ENCODE measurements at regions not wholly inside any gene's neighbourhood (a gene's known extent, or its start where the extent isn't known, plus 50 kb on each side); places are given as distances from the start of the nearest gene placed in this dataset.

GRCh38 chr4:126851391-126851790 is 781.4 kb upstream of the INTU start:
- no peaks in the 10 kb centered on the region for H3K9me3 ChIP-seq (ENCODE audit: control insufficient read depth in 4 of 4, insufficient read depth in 3 of 4, low read length in 3 of 4)
- H3K4me1 ChIP-seq (ENCODE audit: control insufficient read depth in 5 of 5, insufficient read depth in 5 of 5, low read length in 5 of 5), result no peaks in the 10 kb centered on the region
- no peak for TF ChIP-seq CTCF (IDR thresholded peaks at IDR 0.05; ENCODE audit: control extremely low read depth, extremely low read depth)
- H3K27me3 ChIP-seq (ENCODE audit: control insufficient read depth in 3 of 3, insufficient read depth in 3 of 3, low read length in 2 of 3), result no peaks in the 10 kb centered on the region
- DNase-seq (no peak), ATAC-seq (ENCODE audit: insufficient read depth, low FRiP score) (no peak)
- no peak overlapping the region for H3K27ac ChIP-seq (ENCODE audit: low read depth in 1 of 2, low read length in 1 of 2)
- H3K9ac ChIP-seq (ENCODE audit: insufficient read depth in 1 of 2, low read length in 2 of 2), result no peak overlapping the region
- H3K4me3 ChIP-seq, result no peak overlapping the region
- WGBS, 2 donors, result 80 to 88% methylated on average over 1 of the region's 1 CpG
- H3K36me3 ChIP-seq (ENCODE audit: control insufficient read depth in 4 of 4, insufficient read depth in 4 of 4, low read length in 4 of 4), result no peaks in the 10 kb centered on the region

GRCh38 chr4:126853715-126854114 is 779.0 kb upstream of the INTU start:
- no peak overlapping the region for H3K9ac ChIP-seq (ENCODE audit: insufficient read depth in 1 of 2, low read length in 2 of 2)
- no peaks in the 10 kb centered on the region for H3K36me3 ChIP-seq (ENCODE audit: control insufficient read depth in 4 of 4, insufficient read depth in 4 of 4, low read length in 4 of 4)
- no peak for TF ChIP-seq CTCF (IDR thresholded peaks at IDR 0.05; ENCODE audit: control extremely low read depth, extremely low read depth)
- no peak overlapping the region for H3K4me3 ChIP-seq
- no peaks in the 10 kb centered on the region for H3K9me3 ChIP-seq (ENCODE audit: control insufficient read depth in 4 of 4, insufficient read depth in 3 of 4, low read length in 3 of 4)
- ATAC-seq (ENCODE audit: insufficient read depth, low FRiP score) (no peak), DNase-seq (no peak)
- no peak overlapping the region for H3K27ac ChIP-seq (ENCODE audit: low read depth in 1 of 2, low read length in 1 of 2)
- H3K27me3 ChIP-seq (ENCODE audit: control insufficient read depth in 3 of 3, insufficient read depth in 3 of 3, low read length in 2 of 3), result no peaks in the 10 kb centered on the region
- H3K4me1 ChIP-seq (ENCODE audit: control insufficient read depth in 5 of 5, insufficient read depth in 5 of 5, low read length in 5 of 5), result no peaks in the 10 kb centered on the region

GRCh38 chr4:126856906-126857305 is 775.9 kb upstream of the INTU start:
- DNase-seq (no peak), ATAC-seq (ENCODE audit: insufficient read depth, low FRiP score) (no peak)
- Histone ChIP-seq H3K4me1 (ENCODE audit: control insufficient read depth in 5 of 5, insufficient read depth in 5 of 5, low read length in 5 of 5) (no peaks in the 10 kb centered on the region), H3K9ac (ENCODE audit: insufficient read depth in 1 of 2, low read length in 2 of 2) (no peak overlapping the region), H3K36me3 (ENCODE audit: control insufficient read depth in 4 of 4, insufficient read depth in 4 of 4, low read length in 4 of 4) (no peaks in the 10 kb centered on the region), H3K27ac (ENCODE audit: low read depth in 1 of 2, low read length in 1 of 2) (no peak overlapping the region), H3K9me3 (ENCODE audit: control insufficient read depth in 4 of 4, insufficient read depth in 3 of 4, low read length in 3 of 4) (peaks cover 0 to 3% (median 1%) of the 10 kb centered on the region in 4 donors), H3K27me3 (ENCODE audit: control insufficient read depth in 3 of 3, insufficient read depth in 3 of 3, low read length in 2 of 3) (no peaks in the 10 kb centered on the region), H3K4me3 (no peak overlapping the region)
- no peak for TF ChIP-seq CTCF (IDR thresholded peaks at IDR 0.05; ENCODE audit: control extremely low read depth, extremely low read depth)
- 82 to 86% methylated on average over 3 of the region's 3 CpGs for WGBS, 2 donors

GRCh38 chr4:126859314-126859713 is 773.4 kb upstream of the INTU start:
- DNase-seq (no peak), ATAC-seq (ENCODE audit: insufficient read depth, low FRiP score) (no peak)
- 46 to 50% methylated on average over 2 of the region's 2 CpGs for WGBS, 2 donors
- TF ChIP-seq CTCF (IDR thresholded peaks at IDR 0.05; ENCODE audit: control extremely low read depth, extremely low read depth), result no peak
- Histone ChIP-seq H3K27ac (ENCODE audit: low read depth in 1 of 2, low read length in 1 of 2) (peak overlapping the region in 1 of 2 donors; percentile 6), H3K36me3 (ENCODE audit: control insufficient read depth in 4 of 4, insufficient read depth in 4 of 4, low read length in 4 of 4) (no peaks in the 10 kb centered on the region), H3K4me3 (no peak overlapping the region), H3K27me3 (ENCODE audit: control insufficient read depth in 3 of 3, insufficient read depth in 3 of 3, low read length in 2 of 3) (no peaks in the 10 kb centered on the region), H3K9ac (ENCODE audit: insufficient read depth in 1 of 2, low read length in 2 of 2) (no peak overlapping the region), H3K9me3 (ENCODE audit: control insufficient read depth in 4 of 4, insufficient read depth in 3 of 4, low read length in 3 of 4) (peaks cover 0 to 3% (median 1%) of the 10 kb centered on the region in 4 donors), H3K4me1 (ENCODE audit: control insufficient read depth in 5 of 5, insufficient read depth in 5 of 5, low read length in 5 of 5) (no peaks in the 10 kb centered on the region)

Measured in lung (tissue), 11 donors.